Activated CD8-positive, alpha-beta T cell treated with anti-CD3 and anti-CD28 coated beads for 36 hours (primary cell): ENCODE measurements at regions not wholly inside any gene's neighbourhood (a gene's known extent, or its start where the extent isn't known, plus 50 kb on each side); places are given as distances from the start of the nearest gene placed in this dataset.

Experiments used
- ATAC-seq: fragments of 200-7000 bp; cut with Tn5 transposase; one replicate; pipeline ENCODE4 v1.10.0; 2021; ENCODE audit warnings: mild to moderate bottlenecking, moderate library complexity
- CTCF ChIA-PET: fragments of 350-600 bp; sonication (Branson Sonifier 250); formaldehyde crosslinking; loops from one replicate; lab custom pipeline; 2021; ENCODE audit warnings: antibody characterized with exemption; lab: Charles Lee
- POLR2A ChIA-PET: fragments of 350-600 bp; sonication (Branson Sonifier 250); formaldehyde crosslinking; loops from one replicate; lab custom pipeline; 2021; ENCODE audit warnings: antibody characterized with exemption; lab: Charles Lee
- DNase-seq: peaks from one replicate; pipeline ENCODE4 v3.0.0-alpha.2; 2020
- H3K27ac Mint-ChIP-seq: one replicate; pipeline ENCODE4 v1.8.0; 2021; ENCODE audit warnings: mild to moderate bottlenecking, mixed read lengths
- H3K27me3 Mint-ChIP-seq: one replicate; pipeline ENCODE4 v1.8.0; 2021; ENCODE audit warnings: mixed read lengths
- H3K36me3 Mint-ChIP-seq: one replicate; pipeline ENCODE4 v1.8.0; 2021; ENCODE audit warnings: low read depth, mixed read lengths
- H3K4me1 Mint-ChIP-seq: one replicate; pipeline ENCODE4 v1.8.0; 2021; ENCODE audit warnings: low read depth, mixed read lengths
- H3K4me3 Mint-ChIP-seq: one replicate; pipeline ENCODE4 v1.8.0; 2021; ENCODE audit warnings: mild to moderate bottlenecking, moderate library complexity, mixed read lengths
- H3K9me3 Mint-ChIP-seq: one replicate; pipeline ENCODE4 v1.8.0; 2021; ENCODE audit warnings: mixed read lengths
- intact Hi-C: fragments of 100-400 bp; cut with micrococcal nuclease; formaldehyde crosslinking; loops from one replicate; pipeline ENCODE4 v1.10.0; 2022
- TF ChIP-seq, protein P1 (sequence below): fragments of 200-600 bp; IDR thresholded peaks from one replicate; pipeline ENCODE4 v1.8.0; 2022; ENCODE audit warnings: antibody characterized with exemption, mild to moderate bottlenecking

DNA sequence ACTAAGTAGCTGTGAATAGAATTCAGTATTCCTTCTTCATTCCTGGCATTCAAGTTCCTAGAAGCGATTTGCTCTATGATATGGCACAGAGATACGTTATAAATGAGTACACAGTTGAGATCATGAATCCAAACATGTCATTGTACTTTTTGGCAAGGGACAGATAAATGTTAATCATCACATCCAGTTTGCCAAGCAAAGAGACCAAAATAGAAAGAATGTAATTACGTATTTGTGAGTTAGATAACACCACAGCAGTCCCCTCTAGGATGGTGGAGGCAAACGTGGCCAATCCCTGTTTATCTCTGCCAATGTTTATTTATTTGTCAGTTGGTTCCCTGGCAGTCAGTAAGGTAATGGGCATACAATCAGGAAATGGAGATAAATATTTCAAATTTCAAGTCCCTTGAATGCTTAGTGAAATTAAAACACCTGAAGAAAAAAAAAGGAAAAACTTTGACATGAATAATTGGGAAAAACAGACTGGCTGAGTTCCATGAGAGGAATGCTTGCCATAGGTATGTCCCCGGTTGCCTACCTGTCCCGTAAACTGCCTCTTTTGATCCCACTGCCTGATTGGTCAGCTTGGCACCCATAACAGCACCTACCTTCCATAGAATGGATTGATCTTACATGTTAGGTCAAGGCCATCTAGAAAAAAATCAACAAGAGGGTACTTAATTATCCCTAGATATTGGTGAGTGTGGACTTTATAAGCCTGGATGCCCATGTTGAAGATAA lies 451.1 kb upstream of the NETO1 start:
- H3K9me3 Mint-ChIP-seq: no peaks in the 10 kb centered on the region
- CTCF ChIA-PET: no interaction called here
- no peak for ATAC-seq
- no peaks in the 10 kb centered on the region for H3K36me3 Mint-ChIP-seq
- DNase-seq: no peak
- intact Hi-C loops: no loop called here
- POLR2A ChIA-PET: no interaction called here
- H3K27me3 Mint-ChIP-seq: no peaks in the 10 kb centered on the region
- H3K4me1 Mint-ChIP-seq: no peaks in the 10 kb centered on the region
- no peak overlapping the region for H3K4me3 Mint-ChIP-seq
- TF ChIP-seq, protein P1, sequence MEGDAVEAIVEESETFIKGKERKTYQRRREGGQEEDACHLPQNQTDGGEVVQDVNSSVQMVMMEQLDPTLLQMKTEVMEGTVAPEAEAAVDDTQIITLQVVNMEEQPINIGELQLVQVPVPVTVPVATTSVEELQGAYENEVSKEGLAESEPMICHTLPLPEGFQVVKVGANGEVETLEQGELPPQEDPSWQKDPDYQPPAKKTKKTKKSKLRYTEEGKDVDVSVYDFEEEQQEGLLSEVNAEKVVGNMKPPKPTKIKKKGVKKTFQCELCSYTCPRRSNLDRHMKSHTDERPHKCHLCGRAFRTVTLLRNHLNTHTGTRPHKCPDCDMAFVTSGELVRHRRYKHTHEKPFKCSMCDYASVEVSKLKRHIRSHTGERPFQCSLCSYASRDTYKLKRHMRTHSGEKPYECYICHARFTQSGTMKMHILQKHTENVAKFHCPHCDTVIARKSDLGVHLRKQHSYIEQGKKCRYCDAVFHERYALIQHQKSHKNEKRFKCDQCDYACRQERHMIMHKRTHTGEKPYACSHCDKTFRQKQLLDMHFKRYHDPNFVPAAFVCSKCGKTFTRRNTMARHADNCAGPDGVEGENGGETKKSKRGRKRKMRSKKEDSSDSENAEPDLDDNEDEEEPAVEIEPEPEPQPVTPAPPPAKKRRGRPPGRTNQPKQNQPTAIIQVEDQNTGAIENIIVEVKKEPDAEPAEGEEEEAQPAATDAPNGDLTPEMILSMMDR: no peak
- no peak overlapping the region for H3K27ac Mint-ChIP-seq

DNA sequence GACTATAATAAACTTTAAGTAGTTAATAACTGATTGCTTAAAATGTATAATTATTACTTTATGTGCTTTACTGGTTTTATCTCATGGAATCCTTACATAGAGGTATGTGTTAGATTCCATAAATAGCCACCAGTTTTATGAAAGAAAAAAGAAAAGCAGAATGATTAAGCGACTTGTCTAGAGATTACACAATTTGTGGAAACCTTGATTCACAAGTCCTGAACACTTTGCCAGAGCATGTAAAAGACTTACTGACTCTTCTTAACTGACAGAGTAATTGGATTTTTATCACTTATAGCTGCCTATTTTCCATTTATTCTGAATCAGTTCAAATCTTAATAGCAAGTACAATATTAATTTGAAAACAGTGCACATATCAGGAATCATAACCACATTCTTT lies 448.7 kb upstream of the NETO1 start:
- Mint-ChIP-seq H3K36me3 (no peaks in the 10 kb centered on the region), H3K27me3 (no peaks in the 10 kb centered on the region), H3K4me3 (no peak overlapping the region), H3K4me1 (no peaks in the 10 kb centered on the region), H3K9me3 (peaks cover 2% of the 10 kb centered on the region), H3K27ac (no peak overlapping the region)
- no peak for DNase-seq
- intact Hi-C loops: no loop called here
- POLR2A ChIA-PET: no interaction called here
- no peak for ATAC-seq
- TF ChIP-seq, protein P1: no peak
- CTCF ChIA-PET: no interaction called here

DNA sequence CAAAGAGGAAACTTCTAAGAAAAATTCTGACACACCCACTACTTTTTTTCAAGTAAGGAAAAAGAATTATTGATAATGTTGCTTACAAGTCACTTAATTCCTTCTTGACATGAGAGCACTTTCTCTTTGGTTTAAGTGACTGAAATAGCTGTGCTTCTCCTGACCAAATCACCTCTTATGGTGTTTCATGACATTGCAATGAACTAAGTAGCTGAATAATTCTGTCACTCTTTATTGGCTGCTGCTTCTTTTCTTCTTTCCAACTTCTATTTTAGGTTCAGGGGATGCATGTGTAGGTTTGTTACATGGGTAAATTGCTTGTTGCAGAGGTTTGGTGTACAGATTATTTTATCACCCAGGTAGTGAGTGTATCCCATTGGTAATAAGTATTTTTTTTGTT lies 447.6 kb upstream of the NETO1 start:
- no peaks in the 10 kb centered on the region for H3K36me3 Mint-ChIP-seq
- TF ChIP-seq, protein P1: no peak
- ChIA-PET CTCF (no interaction called here), POLR2A (no interaction called here)
- H3K27me3 Mint-ChIP-seq: no peaks in the 10 kb centered on the region
- no peaks in the 10 kb centered on the region for H3K4me1 Mint-ChIP-seq
- intact Hi-C loops: no loop called here
- H3K9me3 Mint-ChIP-seq: peaks cover 2% of the 10 kb centered on the region
- no peak overlapping the region for H3K4me3 Mint-ChIP-seq
- no peak for ATAC-seq
- no peak overlapping the region for H3K27ac Mint-ChIP-seq
- DNase-seq: no peak

DNA sequence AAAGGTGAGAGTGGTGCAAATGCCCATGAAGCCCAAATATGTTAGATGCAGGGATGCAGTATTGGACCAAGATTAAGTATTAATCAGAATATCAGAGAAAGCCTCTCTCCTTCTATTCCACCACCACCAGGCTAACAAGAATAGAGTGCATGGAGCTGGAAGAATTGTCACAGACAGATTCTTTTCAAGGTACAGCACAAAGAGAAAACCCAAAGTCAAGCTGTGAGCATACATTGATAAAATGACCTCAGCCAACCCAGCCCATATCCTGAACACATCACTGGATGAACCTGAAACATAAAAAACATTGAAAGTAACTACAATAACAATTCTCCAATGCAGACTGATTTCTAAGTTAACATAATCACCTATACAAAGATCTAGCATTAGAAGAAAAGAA lies 445.7 kb upstream of the NETO1 start:
- Mint-ChIP-seq H3K27ac (no peak overlapping the region), H3K27me3 (no peaks in the 10 kb centered on the region), H3K4me1 (no peaks in the 10 kb centered on the region), H3K9me3 (peaks cover 2% of the 10 kb centered on the region), H3K36me3 (no peaks in the 10 kb centered on the region), H3K4me3 (no peak overlapping the region)
- DNase-seq (no peak), ATAC-seq (no peak)
- TF ChIP-seq, protein P1: no peak
- intact Hi-C loops: no loop called here
- ChIA-PET POLR2A (interaction anchor here (0.9 kb wide), 1 partner anchor 291 kb away, joined by 3 read pairs; no protein-coding TSS in a partner anchor), CTCF (no interaction called here)

DNA sequence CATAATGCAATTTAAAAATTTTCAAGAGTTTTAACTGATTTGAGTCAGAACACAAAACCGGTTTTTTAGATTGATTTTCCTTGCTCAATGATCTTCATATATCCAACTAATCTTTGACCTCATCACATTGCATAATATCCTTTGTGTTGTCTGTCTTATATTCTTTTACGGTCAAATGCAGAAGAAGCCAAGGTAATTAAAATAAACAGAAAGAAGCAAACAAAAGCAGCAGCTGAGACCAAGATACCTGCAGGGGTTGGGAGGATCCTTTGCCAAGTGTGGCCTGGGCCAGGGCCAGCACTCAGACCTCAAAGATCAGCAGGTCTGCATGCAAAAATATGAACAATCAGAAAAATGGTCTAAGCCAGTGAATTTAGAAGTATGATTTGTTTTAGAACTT lies 428.9 kb upstream of the NETO1 start:
- no peaks in the 10 kb centered on the region for H3K27me3 Mint-ChIP-seq
- intact Hi-C loops: no loop called here
- no peak overlapping the region for H3K27ac Mint-ChIP-seq
- ChIA-PET POLR2A (no interaction called here), CTCF (no interaction called here)
- ATAC-seq: no peak
- no peaks in the 10 kb centered on the region for H3K4me1 Mint-ChIP-seq
- H3K9me3 Mint-ChIP-seq: peaks cover 2% of the 10 kb centered on the region
- no peak for DNase-seq
- H3K36me3 Mint-ChIP-seq: no peaks in the 10 kb centered on the region
- TF ChIP-seq, protein P1: no peak
- no peak overlapping the region for H3K4me3 Mint-ChIP-seq
